SK-N-SH treated with all-trans-retinoic acid at 6 μM for 48 hours (cell line): ENCODE measurements at regions not wholly inside any gene's neighbourhood (a gene's known extent, or its start where the extent isn't known, plus 50 kb on each side); places are given as distances from the start of the nearest gene placed in this dataset.
"Not testable (repeated sequence)": the region's sequence is repeated elsewhere in the genome, so short reads cannot be mapped to it uniquely, and the experiment has no call there.

Experiments
- ATAC-seq: fragments of 200-7000 bp; cut with Tn5 transposase; 3 replicates; pipeline ENCODE4 v1.9.1; 2020; ENCODE audit warnings: mild to moderate bottlenecking, moderate library complexity
- ARNTL ChIP-seq: fragments of 450-650 bp; formaldehyde crosslinking; IDR thresholded peaks from 2 replicates; pipeline ENCODE4 v1.5.0; 2020; ENCODE audit warnings: low read depth, mild to moderate bottlenecking, moderate library complexity, borderline replicate concordance
- BACH2 ChIP-seq: fragments of 250-450 bp; sonication (Bioruptor Pico); IDR thresholded peaks from 2 replicates; pipeline ENCODE4 v1.9.0; 2021; ENCODE audit warnings: mild to moderate bottlenecking, borderline replicate concordance
- CSDC2 ChIP-seq: fragments of 250-450 bp; sonication (Bioruptor Pico); IDR thresholded peaks from 2 replicates; pipeline ENCODE4 v1.5.0; 2020; ENCODE audit warnings: mild to moderate bottlenecking, moderate library complexity
- GLIS3 ChIP-seq: fragments of 250-450 bp; sonication (Bioruptor Pico); IDR thresholded peaks from 2 replicates; pipeline ENCODE4 v1.5.0; 2020; ENCODE audit warnings: mild to moderate bottlenecking, moderate library complexity
- ISL1 ChIP-seq: fragments of 250-450 bp; sonication (Bioruptor Pico); IDR thresholded peaks from 2 replicates; pipeline ENCODE4 v2.1.2; 2022; ENCODE audit warnings: mild to moderate bottlenecking, moderate library complexity
- OSR1 ChIP-seq: fragments of 250-450 bp; sonication (Bioruptor Pico); IDR thresholded peaks from 2 replicates; pipeline ENCODE4 v1.8.0; 2022; ENCODE audit warnings: moderate library complexity, mild to moderate bottlenecking, inconsistent platforms
- SNAI2 ChIP-seq: fragments of 250-450 bp; sonication (Bioruptor Pico); IDR thresholded peaks from 2 replicates; pipeline ENCODE4 v1.5.0; 2020; ENCODE audit warnings: mild to moderate bottlenecking, moderate library complexity
- TCF4 ChIP-seq: fragments of 250-450 bp; sonication (Bioruptor Pico); IDR thresholded peaks from 2 replicates; pipeline ENCODE4 v1.8.0; 2021; ENCODE audit warnings: mild to moderate bottlenecking, moderate library complexity, borderline replicate concordance
- TOX ChIP-seq: fragments of 250-450 bp; sonication (Bioruptor Pico); IDR thresholded peaks from 2 replicates; pipeline ENCODE4 v1.8.0; 2021; ENCODE audit warnings: mild to moderate bottlenecking, moderate library complexity, borderline replicate concordance
- ZC3H10 ChIP-seq: fragments of 250-450 bp; sonication (Bioruptor Pico); IDR thresholded peaks from 2 replicates; pipeline ENCODE4 v1.5.1; 2021; ENCODE audit warnings: mild to moderate bottlenecking, moderate library complexity
- ZFP30 ChIP-seq: fragments of 450-650 bp; formaldehyde crosslinking; IDR thresholded peaks from 2 replicates; pipeline ENCODE4 v1.5.0; 2022; ENCODE audit warnings: mild to moderate bottlenecking, moderate library complexity
- ZNF565 ChIP-seq: fragments of 450-650 bp; formaldehyde crosslinking; conservative IDR thresholded peaks from 2 replicates; pipeline ENCODE4 v1.5.0; 2020; ENCODE audit warnings: low read depth, mild to moderate bottlenecking, moderate library complexity
- ZNF70 ChIP-seq: fragments of 450-650 bp; formaldehyde crosslinking; IDR thresholded peaks from 2 replicates; pipeline ENCODE4 v1.5.0; 2020; ENCODE audit warnings: mild to moderate bottlenecking, moderate library complexity
- ZNF8 ChIP-seq: fragments of 450-650 bp; formaldehyde crosslinking; IDR thresholded peaks from 2 replicates; pipeline ENCODE4 v1.5.0; 2020; ENCODE audit warnings: mild to moderate bottlenecking, moderate library complexity
- TF ChIP-seq, protein P1 (sequence below): fragments of 250-450 bp; sonication (Bioruptor Pico); IDR thresholded peaks from 2 replicates; pipeline ENCODE4 v1.8.0; 2021; ENCODE audit warnings: low read depth, mild to moderate bottlenecking, moderate library complexity, borderline replicate concordance
- TF ChIP-seq, protein P2 (sequence below): fragments of 250-450 bp; sonication (Bioruptor Pico); IDR thresholded peaks from 2 replicates; pipeline ENCODE4 v1.5.1; 2021; ENCODE audit warnings: mild to moderate bottlenecking, moderate library complexity
- TF ChIP-seq, protein P3 (sequence below): fragments of 250-450 bp; sonication (Bioruptor Pico); IDR thresholded peaks from 2 replicates; pipeline ENCODE4 v1.8.0; 2020; ENCODE audit warnings: mild to moderate bottlenecking, moderate library complexity, borderline replicate concordance
- TF ChIP-seq, protein P4 (sequence below): fragments of 250-450 bp; sonication (Bioruptor Pico); IDR thresholded peaks from 2 replicates; pipeline ENCODE4 v1.5.1; 2020; ENCODE audit warnings: low read depth, mild to moderate bottlenecking, moderate library complexity

DNA sequence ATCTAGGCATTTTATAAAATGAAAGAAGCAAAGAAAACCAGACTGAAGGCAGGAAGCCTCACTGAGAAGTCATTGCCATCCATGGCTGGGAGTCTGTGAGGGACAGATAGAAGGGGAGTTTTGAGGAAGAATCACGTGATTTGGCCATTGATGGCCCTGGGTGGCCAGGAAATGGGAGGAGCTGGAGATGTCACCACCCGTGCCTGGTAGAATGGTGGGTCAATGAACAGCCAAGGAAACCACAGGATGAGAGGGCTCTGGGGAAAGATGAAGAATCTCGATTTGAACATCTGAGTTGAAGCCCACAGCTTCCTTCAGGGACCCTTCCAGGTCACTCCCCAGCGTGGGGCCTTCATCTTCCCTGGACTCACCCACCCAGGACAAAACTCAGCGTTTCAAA lies 103.3 kb upstream of the CHST15 start (continued):
- TF ChIP-seq, protein P1, sequence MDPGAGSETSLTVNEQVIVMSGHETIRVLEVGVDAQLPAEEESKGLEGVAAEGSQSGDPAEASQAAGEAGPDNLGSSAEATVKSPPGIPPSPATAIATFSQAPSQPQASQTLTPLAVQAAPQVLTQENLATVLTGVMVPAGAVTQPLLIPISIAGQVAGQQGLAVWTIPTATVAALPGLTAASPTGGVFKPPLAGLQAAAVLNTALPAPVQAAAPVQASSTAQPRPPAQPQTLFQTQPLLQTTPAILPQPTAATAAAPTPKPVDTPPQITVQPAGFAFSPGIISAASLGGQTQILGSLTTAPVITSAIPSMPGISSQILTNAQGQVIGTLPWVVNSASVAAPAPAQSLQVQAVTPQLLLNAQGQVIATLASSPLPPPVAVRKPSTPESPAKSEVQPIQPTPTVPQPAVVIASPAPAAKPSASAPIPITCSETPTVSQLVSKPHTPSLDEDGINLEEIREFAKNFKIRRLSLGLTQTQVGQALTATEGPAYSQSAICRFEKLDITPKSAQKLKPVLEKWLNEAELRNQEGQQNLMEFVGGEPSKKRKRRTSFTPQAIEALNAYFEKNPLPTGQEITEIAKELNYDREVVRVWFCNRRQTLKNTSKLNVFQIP (CRISPR knock-in tag) = no peak

DNA sequence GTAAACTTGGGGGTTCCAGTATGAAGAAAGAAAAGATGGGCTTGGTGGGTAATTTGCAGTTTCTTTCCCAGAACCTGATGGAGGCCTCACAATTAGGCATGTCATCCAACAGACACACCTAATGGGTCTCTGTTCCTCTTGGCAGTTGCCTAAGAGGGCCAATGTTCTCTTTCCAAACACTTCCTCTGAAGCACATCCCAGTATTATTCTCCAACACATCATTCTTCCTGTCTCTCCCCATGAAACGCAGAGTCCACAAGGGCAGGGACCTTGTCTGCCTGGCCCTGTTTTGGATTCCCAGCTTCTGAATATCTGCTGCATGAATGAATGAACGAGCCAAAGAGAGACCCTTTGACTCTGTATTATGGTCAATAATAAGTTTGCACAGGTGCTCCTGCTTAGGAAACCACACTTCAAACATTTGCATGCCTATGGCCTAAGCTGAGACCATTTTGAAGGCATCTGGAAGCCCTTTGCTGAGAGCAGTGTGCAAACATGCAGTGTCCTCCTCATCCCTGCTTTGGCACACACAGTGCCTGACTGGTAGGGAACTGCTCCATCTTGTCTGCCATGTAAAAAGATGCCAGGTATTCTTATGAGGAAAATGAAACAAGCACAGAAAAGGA lies 100.9 kb upstream of the CHST15 start:
- no peak for ATAC-seq
- TF ChIP-seq ZC3H10 (CRISPR knock-in tag) = no peak
- TF ChIP-seq TOX = no peak
- TF ChIP-seq ISL1 (CRISPR knock-in tag) = no peak
- TF ChIP-seq ZNF8 = no peak
- TF ChIP-seq, protein P2, sequence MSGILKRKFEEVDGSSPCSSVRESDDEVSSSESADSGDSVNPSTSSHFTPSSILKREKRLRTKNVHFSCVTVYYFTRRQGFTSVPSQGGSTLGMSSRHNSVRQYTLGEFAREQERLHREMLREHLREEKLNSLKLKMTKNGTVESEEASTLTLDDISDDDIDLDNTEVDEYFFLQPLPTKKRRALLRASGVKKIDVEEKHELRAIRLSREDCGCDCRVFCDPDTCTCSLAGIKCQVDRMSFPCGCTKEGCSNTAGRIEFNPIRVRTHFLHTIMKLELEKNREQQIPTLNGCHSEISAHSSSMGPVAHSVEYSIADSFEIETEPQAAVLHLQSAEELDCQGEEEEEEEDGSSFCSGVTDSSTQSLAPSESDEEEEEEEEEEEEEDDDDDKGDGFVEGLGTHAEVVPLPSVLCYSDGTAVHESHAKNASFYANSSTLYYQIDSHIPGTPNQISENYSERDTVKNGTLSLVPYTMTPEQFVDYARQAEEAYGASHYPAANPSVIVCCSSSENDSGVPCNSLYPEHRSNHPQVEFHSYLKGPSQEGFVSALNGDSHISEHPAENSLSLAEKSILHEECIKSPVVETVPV (CRISPR knock-in tag) = no peak
- no peak for TF ChIP-seq ZNF70 (CRISPR knock-in tag)
- TF ChIP-seq, protein P1 (CRISPR knock-in tag) = no peak
- no peak for TF ChIP-seq ZFP30 (CRISPR knock-in tag)
- TF ChIP-seq, protein P3, sequence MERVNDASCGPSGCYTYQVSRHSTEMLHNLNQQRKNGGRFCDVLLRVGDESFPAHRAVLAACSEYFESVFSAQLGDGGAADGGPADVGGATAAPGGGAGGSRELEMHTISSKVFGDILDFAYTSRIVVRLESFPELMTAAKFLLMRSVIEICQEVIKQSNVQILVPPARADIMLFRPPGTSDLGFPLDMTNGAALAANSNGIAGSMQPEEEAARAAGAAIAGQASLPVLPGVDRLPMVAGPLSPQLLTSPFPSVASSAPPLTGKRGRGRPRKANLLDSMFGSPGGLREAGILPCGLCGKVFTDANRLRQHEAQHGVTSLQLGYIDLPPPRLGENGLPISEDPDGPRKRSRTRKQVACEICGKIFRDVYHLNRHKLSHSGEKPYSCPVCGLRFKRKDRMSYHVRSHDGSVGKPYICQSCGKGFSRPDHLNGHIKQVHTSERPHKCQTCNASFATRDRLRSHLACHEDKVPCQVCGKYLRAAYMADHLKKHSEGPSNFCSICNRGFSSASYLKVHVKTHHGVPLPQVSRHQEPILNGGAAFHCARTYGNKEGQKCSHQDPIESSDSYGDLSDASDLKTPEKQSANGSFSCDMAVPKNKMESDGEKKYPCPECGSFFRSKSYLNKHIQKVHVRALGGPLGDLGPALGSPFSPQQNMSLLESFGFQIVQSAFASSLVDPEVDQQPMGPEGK (CRISPR knock-in tag) = no peak
- no peak for TF ChIP-seq ZNF565
- TF ChIP-seq ARNTL (CRISPR knock-in tag) = no peak
- TF ChIP-seq CSDC2 (CRISPR knock-in tag) = no peak
- no peak for TF ChIP-seq TCF4 (CRISPR knock-in tag)

DNA sequence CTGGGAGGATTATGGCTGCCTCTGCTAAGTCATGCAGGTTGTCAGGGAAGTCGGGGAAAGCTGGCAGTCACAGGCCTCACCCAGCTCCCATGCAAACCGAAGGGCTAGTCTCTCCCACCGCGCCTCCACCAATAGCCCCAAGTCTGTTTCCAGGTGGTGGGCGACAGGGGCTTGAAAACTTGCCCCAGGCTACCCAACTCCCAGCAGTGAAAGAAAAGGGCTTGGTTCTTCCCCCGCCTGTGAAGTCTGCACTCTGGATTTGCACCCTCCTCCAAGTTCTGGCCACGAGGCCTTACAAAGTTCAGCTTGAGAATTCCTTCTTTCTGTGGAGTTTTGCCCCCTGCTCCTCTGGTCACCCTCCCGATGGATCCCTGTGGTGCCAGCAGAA lies 99.9 kb upstream of the CHST15 start:
- ATAC-seq = no peak
- TF ChIP-seq GLIS3 (no peak), ZNF8 (no peak)

DNA sequence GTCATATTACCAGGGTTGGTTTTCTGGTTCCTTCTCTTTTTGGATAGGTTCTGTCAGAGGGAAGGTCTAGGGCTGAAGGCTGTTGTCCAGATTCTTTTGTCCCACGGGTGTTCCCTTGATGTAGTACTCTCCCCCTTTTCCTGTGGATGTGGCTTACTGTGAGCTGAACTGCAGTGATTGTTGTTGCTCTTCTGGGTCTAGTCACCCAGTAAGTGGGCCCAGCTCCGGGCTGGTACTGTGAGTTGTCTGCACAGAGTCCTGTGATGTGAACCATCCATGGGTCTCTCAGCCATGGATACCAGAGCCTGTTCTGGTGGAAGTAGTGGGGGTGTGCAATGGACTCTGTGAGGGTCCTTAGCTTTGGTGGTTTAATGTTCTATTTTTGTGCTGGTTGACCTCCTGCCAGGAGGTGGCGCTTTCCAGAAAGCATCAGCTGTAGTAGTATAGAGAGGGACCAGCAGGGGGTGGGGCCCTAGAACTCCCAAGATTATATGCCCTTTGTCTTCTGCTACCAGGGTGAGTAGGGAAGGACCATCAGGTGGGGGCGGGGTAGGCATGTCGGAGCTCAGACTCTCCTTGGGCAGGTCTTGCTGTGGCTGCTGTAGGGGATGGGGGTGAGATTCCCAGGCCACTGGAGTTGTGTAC lies 99.4 kb upstream of the CHST15 start:
- not testable (repeated sequence) for ATAC-seq

DNA sequence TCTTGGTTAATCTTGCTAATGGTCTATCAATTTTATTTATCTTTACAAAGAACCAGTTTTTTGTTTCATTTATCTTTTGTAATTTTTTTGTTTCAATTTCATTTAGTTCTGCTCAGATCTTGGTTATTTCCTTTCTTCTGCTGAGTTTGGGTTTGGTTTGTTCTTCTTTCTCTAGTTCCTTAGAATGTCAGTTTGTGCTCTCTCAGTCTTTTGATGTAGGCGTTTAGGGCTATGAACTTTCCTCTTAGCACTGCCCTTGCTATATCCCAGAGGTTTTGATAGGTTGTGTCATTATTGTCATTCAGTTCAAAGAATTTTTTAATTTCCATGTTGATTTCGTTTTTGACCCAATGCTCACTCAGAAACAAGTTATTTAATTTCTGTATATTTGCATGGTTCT lies 97.1 kb upstream of the CHST15 start:
- not testable (repeated sequence) for ATAC-seq

DNA sequence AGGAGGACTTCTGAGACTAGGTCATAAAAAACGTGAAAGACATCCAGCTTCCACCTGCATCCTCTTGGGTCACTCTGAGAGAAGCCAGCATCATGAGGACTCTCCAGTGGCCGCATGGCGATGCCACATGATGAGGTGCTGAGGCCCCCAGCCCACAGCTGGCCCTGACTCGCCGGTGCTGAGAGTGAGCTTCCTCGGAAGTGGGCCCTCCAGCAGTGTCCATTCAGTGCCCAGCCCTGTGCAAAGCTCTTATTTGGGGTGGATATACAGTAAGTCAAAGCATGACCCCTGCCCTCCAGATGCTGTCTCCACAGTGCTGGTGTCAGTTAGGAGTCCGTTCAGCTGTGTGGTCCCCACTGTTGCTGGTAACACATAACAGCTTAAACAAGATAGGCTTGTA lies 93.6 kb upstream of the CHST15 start:
- no peak for ATAC-seq
- TF ChIP-seq BACH2 (CRISPR knock-in tag) (no peak), ZC3H10 (CRISPR knock-in tag) (no peak), OSR1 (CRISPR knock-in tag) (no peak), SNAI2 (CRISPR knock-in tag) (no peak), ZFP30 (CRISPR knock-in tag) (no peak), GLIS3 (no peak), ZNF8 (no peak), TOX (no peak)
- TF ChIP-seq, protein P3 (CRISPR knock-in tag) = no peak
- TF ChIP-seq, protein P4, sequence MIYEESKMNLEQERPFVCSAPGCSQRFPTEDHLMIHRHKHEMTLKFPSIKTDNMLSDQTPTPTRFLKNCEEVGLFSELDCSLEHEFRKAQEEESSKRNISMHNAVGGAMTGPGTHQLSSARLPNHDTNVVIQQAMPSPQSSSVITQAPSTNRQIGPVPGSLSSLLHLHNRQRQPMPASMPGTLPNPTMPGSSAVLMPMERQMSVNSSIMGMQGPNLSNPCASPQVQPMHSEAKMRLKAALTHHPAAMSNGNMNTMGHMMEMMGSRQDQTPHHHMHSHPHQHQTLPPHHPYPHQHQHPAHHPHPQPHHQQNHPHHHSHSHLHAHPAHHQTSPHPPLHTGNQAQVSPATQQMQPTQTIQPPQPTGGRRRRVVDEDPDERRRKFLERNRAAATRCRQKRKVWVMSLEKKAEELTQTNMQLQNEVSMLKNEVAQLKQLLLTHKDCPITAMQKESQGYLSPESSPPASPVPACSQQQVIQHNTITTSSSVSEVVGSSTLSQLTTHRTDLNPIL (CRISPR knock-in tag) = no peak
- TF ChIP-seq, protein P2 (CRISPR knock-in tag) = no peak
